ENCODE measurements at regions not wholly inside any gene's neighbourhood (a gene's known extent, or its start where the extent isn't known, plus 50 kb on each side); places are given as distances from the start of the nearest gene placed in this dataset.

DNA sequence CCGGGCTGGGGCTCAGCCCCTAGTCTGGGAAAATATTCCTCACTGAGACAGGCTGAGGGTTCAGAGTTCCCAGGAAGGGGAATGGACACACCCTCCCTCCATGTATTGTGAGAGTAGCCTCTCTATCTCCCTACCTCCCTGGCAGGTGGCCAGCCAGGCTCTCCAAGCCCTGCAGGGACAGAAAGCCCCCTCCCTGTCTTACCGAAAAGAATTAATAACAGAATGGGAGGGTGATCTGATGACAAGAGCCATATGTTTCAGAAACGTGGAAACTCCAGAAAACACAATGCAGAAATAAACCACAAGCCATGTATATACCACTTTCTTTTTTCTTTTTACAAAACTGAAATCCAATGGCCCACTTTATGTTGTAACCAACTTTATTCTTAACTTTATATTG, 140.0 kb downstream of the CHST1 start:
- H3K27ac ChIP-seq, result no peak overlapping the region
- peaks cover 0 to 11% (median 0%) of the 10 kb centered on the region in 12 donors for H3K9me3 ChIP-seq
- DNase-seq (no peak), ATAC-seq (no peak)
- no peaks in the 10 kb centered on the region for H3K27me3 ChIP-seq
- 53 to 61% (median 54%) methylated on average over 3 of the region's 3 CpGs for WGBS, 4 donors
- H3K4me3 ChIP-seq, result no peak overlapping the region
- TF ChIP-seq, protein P1, sequence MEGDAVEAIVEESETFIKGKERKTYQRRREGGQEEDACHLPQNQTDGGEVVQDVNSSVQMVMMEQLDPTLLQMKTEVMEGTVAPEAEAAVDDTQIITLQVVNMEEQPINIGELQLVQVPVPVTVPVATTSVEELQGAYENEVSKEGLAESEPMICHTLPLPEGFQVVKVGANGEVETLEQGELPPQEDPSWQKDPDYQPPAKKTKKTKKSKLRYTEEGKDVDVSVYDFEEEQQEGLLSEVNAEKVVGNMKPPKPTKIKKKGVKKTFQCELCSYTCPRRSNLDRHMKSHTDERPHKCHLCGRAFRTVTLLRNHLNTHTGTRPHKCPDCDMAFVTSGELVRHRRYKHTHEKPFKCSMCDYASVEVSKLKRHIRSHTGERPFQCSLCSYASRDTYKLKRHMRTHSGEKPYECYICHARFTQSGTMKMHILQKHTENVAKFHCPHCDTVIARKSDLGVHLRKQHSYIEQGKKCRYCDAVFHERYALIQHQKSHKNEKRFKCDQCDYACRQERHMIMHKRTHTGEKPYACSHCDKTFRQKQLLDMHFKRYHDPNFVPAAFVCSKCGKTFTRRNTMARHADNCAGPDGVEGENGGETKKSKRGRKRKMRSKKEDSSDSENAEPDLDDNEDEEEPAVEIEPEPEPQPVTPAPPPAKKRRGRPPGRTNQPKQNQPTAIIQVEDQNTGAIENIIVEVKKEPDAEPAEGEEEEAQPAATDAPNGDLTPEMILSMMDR (IDR thresholded peaks at IDR 0.05), result no peak
- no peak for TF ChIP-seq POLR2A (IDR thresholded peaks at IDR 0.05)
- no peaks in the 10 kb centered on the region for H3K4me1 ChIP-seq
- intact Hi-C loops (cut with DNase I), result no loop called here
- no peaks in the 10 kb centered on the region for H3K36me3 ChIP-seq

DNA sequence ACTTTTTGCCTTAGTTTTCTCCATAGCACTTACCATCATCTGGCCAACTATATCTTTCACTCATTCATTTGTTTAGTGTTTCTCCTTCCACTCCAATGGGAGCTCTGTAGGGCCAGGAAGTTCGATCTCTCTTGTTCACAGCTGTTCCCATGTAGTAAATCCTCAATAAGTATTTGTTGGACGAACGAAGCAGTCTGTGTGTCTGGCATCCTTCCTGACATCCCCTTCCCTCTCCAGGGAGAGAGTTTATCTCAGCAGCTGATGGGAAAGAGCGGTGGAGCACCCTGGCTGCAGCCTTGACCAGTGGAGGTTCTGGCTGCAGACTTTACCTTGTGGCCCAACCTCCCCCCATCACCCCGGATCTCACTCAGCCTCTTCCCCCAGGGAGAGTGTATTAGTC, 141.7 kb downstream of the CHST1 start:
- TF ChIP-seq, protein P1 (IDR thresholded peaks at IDR 0.05), result no peak
- TF ChIP-seq POLR2A (IDR thresholded peaks at IDR 0.05), result no peak
- no peak overlapping the region for H3K4me3 ChIP-seq
- no peaks in the 10 kb centered on the region for H3K36me3 ChIP-seq
- no peaks in the 10 kb centered on the region for H3K27me3 ChIP-seq
- WGBS, 4 donors, result 33 to 59% (median 53%) methylated on average over 5 of the region's 5 CpGs
- DNase-seq (no peak), ATAC-seq (no peak)
- intact Hi-C loops (cut with DNase I), result no loop called here
- no peaks in the 10 kb centered on the region for H3K4me1 ChIP-seq
- H3K9me3 ChIP-seq, result peaks cover 0 to 11% (median 0%) of the 10 kb centered on the region in 12 donors
- no peak overlapping the region for H3K27ac ChIP-seq

DNA sequence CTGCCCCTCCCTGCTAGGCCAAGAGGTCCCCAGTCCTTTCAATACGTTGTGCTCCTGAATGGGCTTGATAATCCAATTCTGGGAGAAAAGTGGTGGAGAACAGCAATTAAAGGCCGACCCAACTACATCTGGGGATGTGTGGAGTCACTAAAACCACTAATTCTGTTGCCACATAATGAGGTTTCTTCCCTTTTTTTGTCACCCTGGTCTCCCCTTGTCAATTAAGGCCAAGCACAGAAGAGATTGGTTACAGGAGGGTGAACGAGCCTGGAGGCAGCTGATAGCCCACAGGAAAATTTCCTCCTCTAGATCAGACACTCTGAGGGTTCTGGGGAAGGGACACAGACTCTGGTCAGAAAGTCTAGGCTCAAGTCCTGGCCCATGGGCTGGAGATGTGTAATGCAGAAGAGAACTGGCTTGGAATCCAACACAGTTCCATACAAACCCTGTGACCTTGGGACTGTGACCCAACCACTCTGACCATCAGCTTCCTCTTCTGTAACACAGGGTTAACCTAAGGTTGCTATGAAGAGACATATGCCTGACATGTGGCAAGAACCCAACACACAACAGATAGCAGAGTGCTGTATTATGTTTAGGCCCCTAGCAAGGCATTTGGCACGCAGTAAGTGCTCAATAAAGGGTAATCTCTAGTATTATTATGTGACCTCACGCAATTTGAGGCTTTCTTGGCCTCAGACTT, 146.4 kb downstream of the CHST1 start:
- WGBS, 4 donors, result 87 to 91% (median 89%) methylated on average over 5 of the region's 5 CpGs
- intact Hi-C loops (cut with DNase I), result no loop called here
- no peak for TF ChIP-seq POLR2A (IDR thresholded peaks at IDR 0.05)
- TF ChIP-seq, protein P1 (IDR thresholded peaks at IDR 0.05), result no peak
- no peak overlapping the region for H3K4me3 ChIP-seq
- H3K27me3 ChIP-seq, result no peaks in the 10 kb centered on the region
- H3K9me3 ChIP-seq, result peaks cover 0 to 11% (median 0%) of the 10 kb centered on the region in 12 donors
- DNase-seq (no peak), ATAC-seq (no peak)
- no peaks in the 10 kb centered on the region for H3K4me1 ChIP-seq
- H3K27ac ChIP-seq, result no peak overlapping the region
- no peaks in the 10 kb centered on the region for H3K36me3 ChIP-seq

DNA sequence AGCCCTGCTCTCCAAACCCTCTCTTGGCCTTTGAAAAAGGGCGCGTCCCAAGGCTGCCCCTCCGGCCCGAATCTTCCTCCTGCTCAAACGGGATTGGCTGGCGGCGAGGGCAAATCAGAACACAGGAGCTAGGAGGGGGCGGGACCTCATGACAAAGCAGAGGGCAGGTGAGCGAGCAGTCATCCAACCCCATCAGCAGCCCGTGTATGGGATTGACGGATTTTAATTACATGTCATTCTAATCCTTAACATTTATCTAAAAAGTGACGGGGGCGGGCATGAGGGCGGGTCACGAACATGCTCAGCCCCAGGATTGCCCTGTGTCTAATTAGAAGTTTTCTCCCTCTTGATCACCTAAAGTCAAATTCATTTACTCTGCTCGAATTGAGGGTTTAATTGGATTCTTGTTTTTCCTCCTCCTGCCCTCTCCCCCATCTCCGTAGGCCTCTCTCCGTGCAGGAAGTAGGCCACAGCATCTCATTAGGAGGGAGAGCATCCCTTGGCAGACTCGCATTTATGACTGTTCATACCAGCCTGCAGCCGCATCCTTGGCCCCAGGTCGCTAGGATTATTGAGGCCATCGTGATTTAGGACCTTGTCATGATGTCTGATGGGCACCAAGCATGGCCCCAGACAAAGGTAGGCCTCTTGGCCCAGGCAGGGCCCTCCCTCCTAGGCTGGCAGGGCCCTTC, 147.1 kb downstream of the CHST1 start:
- ATAC-seq, result no peak
- Histone ChIP-seq H3K4me3 (no peak overlapping the region), H3K27me3 (no peaks in the 10 kb centered on the region), H3K36me3 (no peaks in the 10 kb centered on the region), H3K9me3 (peaks cover 0 to 11% (median 0%) of the 10 kb centered on the region in 12 donors), H3K27ac (no peak overlapping the region), H3K4me1 (no peaks in the 10 kb centered on the region)
- DNase-seq, result no peak
- TF ChIP-seq POLR2A (IDR thresholded peaks at IDR 0.05), result no peak
- TF ChIP-seq, protein P1 (IDR thresholded peaks at IDR 0.05), result no peak
- intact Hi-C loops (cut with DNase I), result no loop called here
- 84 to 89% (median 87%) methylated on average over 22 of the region's 22 CpGs for WGBS, 4 donors

Measured in heart left ventricle (tissue), 16 donors.